ENCODE measurements at regions not wholly inside any gene's neighbourhood (a gene's known extent, or its start where the extent isn't known, plus 50 kb on each side); places are given as distances from the start of the nearest gene placed in this dataset.
"Not testable (repeated sequence)": the region's sequence is repeated elsewhere in the genome, so short reads cannot be mapped to it uniquely, and the experiment has no call there.

DNA sequence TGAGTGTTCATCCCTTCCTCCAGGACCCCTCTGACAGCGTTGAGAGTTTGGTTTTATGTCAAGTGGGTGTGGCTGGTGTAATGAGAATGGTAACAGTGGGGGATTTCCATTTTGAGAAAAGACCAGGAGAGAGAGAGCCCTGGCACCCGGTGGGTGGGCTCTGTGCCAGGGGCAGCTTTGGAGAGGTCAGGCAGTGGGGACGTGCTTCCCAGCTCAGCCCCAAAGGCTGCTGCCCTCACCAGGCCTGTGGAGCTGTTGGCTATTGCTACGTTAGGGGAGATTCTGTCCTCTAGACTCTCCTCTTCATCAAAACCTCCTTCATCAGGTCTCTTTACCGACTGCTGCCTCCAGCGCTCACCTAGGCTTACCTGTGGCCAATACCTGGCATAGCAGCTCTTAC lies 176.3 kb downstream of the PTPRU start:
- H3K4me3 Mint-ChIP-seq: no peak overlapping the region
- no peak overlapping the region for H3K27ac Mint-ChIP-seq
- intact Hi-C loops (cut with micrococcal nuclease): no loop called here
- no peaks in the 10 kb centered on the region for H3K9me3 Mint-ChIP-seq
- H3K4me1 Mint-ChIP-seq (ENCODE audit: low read depth): no peaks in the 10 kb centered on the region
- H3K27me3 Mint-ChIP-seq: peaks cover 9% of the 10 kb centered on the region
- H3K36me3 Mint-ChIP-seq (ENCODE audit: low read depth): no peaks in the 10 kb centered on the region

GRCh38 chr1:29410476-29410875 lies 174.2 kb downstream of the PTPRU start:
- Mint-ChIP-seq H3K36me3 (ENCODE audit: low read depth) (no peaks in the 10 kb centered on the region), H3K9me3 (no peaks in the 10 kb centered on the region), H3K27ac (no peak overlapping the region), H3K4me1 (ENCODE audit: low read depth) (no peaks in the 10 kb centered on the region), H3K27me3 (peaks cover 9% of the 10 kb centered on the region), H3K4me3 (no peak overlapping the region)
- intact Hi-C loops (cut with micrococcal nuclease): no loop called here

- H3K36me3 Mint-ChIP-seq (ENCODE audit: low read depth): no peaks in the 10 kb centered on the region
- intact Hi-C loops (cut with micrococcal nuclease): no loop called here
- peaks cover 11% of the 10 kb centered on the region for H3K27me3 Mint-ChIP-seq
- no peaks in the 10 kb centered on the region for H3K9me3 Mint-ChIP-seq
- H3K4me1 Mint-ChIP-seq (ENCODE audit: low read depth): no peaks in the 10 kb centered on the region
- no peak overlapping the region for H3K27ac Mint-ChIP-seq
- no peak overlapping the region for H3K4me3 Mint-ChIP-seq
Observed at GRCh38 chr1:29409616-29410015, 173.3 kb downstream of the PTPRU start.

GRCh38 chr1:29408831-29409605 lies 172.7 kb downstream of the PTPRU start:
- Mint-ChIP-seq H3K36me3 (ENCODE audit: low read depth) (no peaks in the 10 kb centered on the region), H3K4me3 (no peak overlapping the region), H3K27ac (no peak overlapping the region), H3K9me3 (no peaks in the 10 kb centered on the region), H3K27me3 (peaks cover 9% of the 10 kb centered on the region), H3K4me1 (ENCODE audit: low read depth) (no peaks in the 10 kb centered on the region)
- intact Hi-C loops (cut with micrococcal nuclease): no loop called here

- H3K27ac Mint-ChIP-seq: no peak overlapping the region
- intact Hi-C loops (cut with micrococcal nuclease): no loop called here
- H3K9me3 Mint-ChIP-seq: no peaks in the 10 kb centered on the region
- H3K27me3 Mint-ChIP-seq: peaks cover 15% of the 10 kb centered on the region
- H3K4me3 Mint-ChIP-seq: no peak overlapping the region
- no peaks in the 10 kb centered on the region for H3K36me3 Mint-ChIP-seq (ENCODE audit: low read depth)
- H3K4me1 Mint-ChIP-seq (ENCODE audit: low read depth): no peaks in the 10 kb centered on the region
Observed at GRCh38 chr1:29406814-29407213, 170.5 kb downstream of the PTPRU start.

DNA sequence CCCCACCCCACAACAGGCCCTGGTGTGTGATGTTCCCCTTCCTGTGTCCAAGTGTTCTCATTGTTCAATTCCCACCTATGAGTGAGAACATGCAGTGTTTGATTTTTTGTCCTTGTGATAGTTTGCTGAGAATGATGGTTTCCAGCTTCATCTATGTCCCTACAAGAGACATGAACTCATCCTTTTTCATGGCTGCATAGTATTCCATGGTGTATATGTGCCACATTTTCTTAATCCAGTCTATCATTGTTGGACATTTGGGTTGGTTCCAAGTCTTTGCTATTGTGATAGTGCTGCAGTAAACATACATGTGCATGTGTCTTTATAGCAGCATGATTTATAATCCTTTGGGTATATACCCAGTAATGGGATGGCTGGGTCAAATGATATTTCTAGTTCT lies 163.9 kb downstream of the PTPRU start:
- H3K9me3 Mint-ChIP-seq; H3K4me3 Mint-ChIP-seq; H3K27me3 Mint-ChIP-seq; intact Hi-C loops (cut with micrococcal nuclease); H3K27ac Mint-ChIP-seq; H3K4me1 Mint-ChIP-seq (ENCODE audit: low read depth); H3K36me3 Mint-ChIP-seq (ENCODE audit: low read depth): not testable (repeated sequence)

DNA sequence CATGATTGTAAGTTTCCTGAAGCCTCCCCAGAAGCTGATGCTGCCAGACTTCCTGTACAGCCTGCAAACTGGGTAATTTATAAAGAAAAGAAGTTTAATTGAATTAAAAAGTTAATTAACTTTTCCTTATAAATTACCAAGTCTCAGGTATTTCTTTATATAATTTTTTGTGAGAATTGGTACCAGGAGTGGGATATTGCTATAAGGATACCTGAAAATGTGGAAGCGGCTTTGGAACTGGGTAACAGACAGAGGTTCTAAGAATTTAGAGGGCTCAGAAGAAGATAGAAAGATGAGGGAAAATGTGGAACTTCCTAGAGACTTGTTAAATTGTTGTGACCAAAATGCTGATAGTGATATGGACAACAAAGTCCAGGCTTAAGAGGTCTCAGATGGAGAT lies 163.1 kb downstream of the PTPRU start:
- Mint-ChIP-seq H3K36me3 (ENCODE audit: low read depth) (no peaks in the 10 kb centered on the region), H3K9me3 (peaks cover 9% of the 10 kb centered on the region), H3K4me3 (no peak overlapping the region), H3K4me1 (ENCODE audit: low read depth) (no peaks in the 10 kb centered on the region), H3K27me3 (peaks cover 6% of the 10 kb centered on the region), H3K27ac (no peak overlapping the region)
- intact Hi-C loops (cut with micrococcal nuclease): no loop called here

DNA sequence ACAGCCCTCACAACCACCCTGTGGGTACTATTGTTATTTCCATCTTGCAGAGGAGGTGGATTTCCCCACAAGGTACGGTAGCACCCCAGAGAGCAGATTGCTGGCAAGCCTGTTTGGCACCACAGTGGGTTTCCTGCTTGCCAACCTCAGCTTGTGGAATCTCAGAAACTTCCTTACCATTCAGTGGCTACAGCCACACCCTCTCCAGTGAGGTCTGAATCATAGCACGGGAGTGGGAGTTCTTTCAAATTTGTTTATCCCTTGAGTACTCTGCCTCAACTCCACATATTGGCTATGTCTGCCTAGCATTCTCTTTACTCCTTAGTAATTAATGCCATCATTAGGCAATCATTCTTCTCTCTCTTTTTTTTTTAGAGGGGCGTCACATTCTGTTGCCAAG lies 162.1 kb downstream of the PTPRU start:
- Mint-ChIP-seq H3K27ac (no peak overlapping the region), H3K9me3 (peaks cover 9% of the 10 kb centered on the region), H3K27me3 (peaks cover 4% of the 10 kb centered on the region), H3K4me3 (no peak overlapping the region), H3K36me3 (ENCODE audit: low read depth) (no peaks in the 10 kb centered on the region), H3K4me1 (ENCODE audit: low read depth) (no peaks in the 10 kb centered on the region)
- intact Hi-C loops (cut with micrococcal nuclease): no loop called here

GRCh38 chr1:29397981-29398380 lies 161.7 kb downstream of the PTPRU start:
- peaks cover 9% of the 10 kb centered on the region for H3K9me3 Mint-ChIP-seq
- H3K27ac Mint-ChIP-seq: no peak overlapping the region
- H3K27me3 Mint-ChIP-seq: peaks cover 4% of the 10 kb centered on the region
- H3K4me1 Mint-ChIP-seq (ENCODE audit: low read depth): no peaks in the 10 kb centered on the region
- intact Hi-C loops (cut with micrococcal nuclease): no loop called here
- no peaks in the 10 kb centered on the region for H3K36me3 Mint-ChIP-seq (ENCODE audit: low read depth)
- H3K4me3 Mint-ChIP-seq: no peak overlapping the region

DNA sequence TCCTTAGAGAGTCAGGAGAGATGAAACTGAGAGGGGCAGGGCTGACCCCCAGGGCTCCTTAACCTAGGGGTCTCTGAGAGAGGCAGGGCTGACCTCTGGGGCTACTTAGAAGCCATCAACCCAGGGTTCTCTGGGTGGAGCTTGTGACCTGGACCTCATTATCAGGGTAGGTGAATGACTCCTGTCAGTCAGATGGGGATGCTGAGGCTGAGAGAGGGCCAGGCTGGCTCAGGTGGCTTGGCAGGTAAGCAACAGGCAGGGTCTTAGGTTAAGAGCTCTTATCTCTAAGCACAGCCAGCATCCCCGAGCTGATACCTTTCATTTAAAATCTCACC lies 160.9 kb downstream of the PTPRU start:
- H3K27me3 Mint-ChIP-seq: peaks cover 1% of the 10 kb centered on the region
- no peak overlapping the region for H3K4me3 Mint-ChIP-seq
- H3K36me3 Mint-ChIP-seq (ENCODE audit: low read depth): no peaks in the 10 kb centered on the region
- no peaks in the 10 kb centered on the region for H3K4me1 Mint-ChIP-seq (ENCODE audit: low read depth)
- intact Hi-C loops (cut with micrococcal nuclease): no loop called here
- peaks cover 9% of the 10 kb centered on the region for H3K9me3 Mint-ChIP-seq
- no peak overlapping the region for H3K27ac Mint-ChIP-seq

DNA sequence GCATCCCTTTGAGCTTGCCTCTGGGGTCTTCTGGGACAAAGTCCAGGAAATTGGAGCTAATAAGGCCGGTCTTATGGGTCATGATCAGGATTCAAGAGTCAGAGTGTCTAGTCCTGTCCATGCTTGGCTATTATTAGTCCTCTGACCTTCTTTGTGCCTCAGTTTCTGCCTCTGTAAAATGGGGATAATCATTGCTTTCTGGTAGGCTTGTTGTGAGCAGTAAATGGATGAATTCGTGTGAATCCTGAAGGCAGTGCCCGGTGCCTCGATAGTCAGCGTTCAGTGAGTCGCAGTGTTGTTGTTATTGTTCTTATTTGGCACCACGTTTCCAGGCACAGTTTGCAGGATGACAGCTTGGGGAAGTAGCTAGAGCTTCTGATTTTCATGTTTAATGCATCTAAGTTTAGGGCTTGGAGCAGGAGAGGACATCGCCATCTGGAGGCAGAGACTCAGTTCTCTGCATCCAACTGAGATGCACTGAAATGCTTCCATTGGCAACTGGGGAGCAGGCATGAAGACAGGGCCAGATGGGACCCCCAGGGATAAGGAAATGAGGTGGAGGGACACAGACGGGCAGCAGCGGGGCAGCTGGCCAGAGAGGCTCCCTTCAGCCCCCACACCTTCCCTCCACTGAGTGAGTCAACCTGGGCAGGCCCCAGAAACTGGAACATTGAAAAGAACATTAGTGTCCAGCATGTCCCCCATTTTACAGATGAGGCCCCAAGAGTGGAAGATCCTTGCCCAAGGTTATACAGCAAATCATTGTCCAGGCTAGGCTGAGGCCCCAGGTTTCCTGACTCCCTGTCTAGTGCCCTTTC lies 160.3 kb downstream of the PTPRU start:
- Mint-ChIP-seq H3K4me3 (no peak overlapping the region), H3K4me1 (ENCODE audit: low read depth) (no peaks in the 10 kb centered on the region), H3K36me3 (ENCODE audit: low read depth) (no peaks in the 10 kb centered on the region), H3K27ac (no peak overlapping the region), H3K27me3 (peaks cover 1% of the 10 kb centered on the region), H3K9me3 (peaks cover 9% of the 10 kb centered on the region)
- intact Hi-C loops (cut with micrococcal nuclease): no loop called here

- no peak overlapping the region for H3K4me3 Mint-ChIP-seq
- H3K36me3 Mint-ChIP-seq (ENCODE audit: low read depth): no peaks in the 10 kb centered on the region
- intact Hi-C loops (cut with micrococcal nuclease): no loop called here
- H3K27ac Mint-ChIP-seq: no peak overlapping the region
- H3K27me3 Mint-ChIP-seq: peaks cover 1% of the 10 kb centered on the region
- H3K9me3 Mint-ChIP-seq: peaks cover 9% of the 10 kb centered on the region
- H3K4me1 Mint-ChIP-seq (ENCODE audit: low read depth): no peaks in the 10 kb centered on the region
Observed at GRCh38 chr1:29395736-29396437, 159.6 kb downstream of the PTPRU start.

GRCh38 chr1:29394521-29395225 lies 158.4 kb downstream of the PTPRU start:
- intact Hi-C loops (cut with micrococcal nuclease): no loop called here
- Mint-ChIP-seq H3K27ac (no peak overlapping the region), H3K4me1 (ENCODE audit: low read depth) (no peaks in the 10 kb centered on the region), H3K27me3 (peaks cover 3% of the 10 kb centered on the region), H3K36me3 (ENCODE audit: low read depth) (no peaks in the 10 kb centered on the region), H3K9me3 (peaks cover 6% of the 10 kb centered on the region), H3K4me3 (no peak overlapping the region)

DNA sequence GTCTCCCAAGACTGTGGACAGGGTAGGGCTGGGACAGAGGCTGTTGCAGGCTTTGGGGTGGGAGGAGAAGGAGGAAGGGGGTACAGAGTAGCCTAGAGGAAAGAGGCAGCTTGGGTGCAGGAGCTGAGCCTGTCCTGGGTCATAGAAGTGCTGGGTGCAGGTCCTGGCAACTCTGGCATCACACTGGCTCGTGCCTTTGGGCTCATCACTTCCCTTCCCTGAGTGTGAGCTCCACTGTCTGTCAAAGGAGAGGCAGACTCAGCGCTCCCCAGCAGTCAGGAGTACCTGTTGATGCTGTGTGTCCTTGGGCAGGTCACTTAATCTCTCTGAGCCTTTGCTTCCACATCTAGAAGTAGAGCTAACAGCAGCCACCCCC lies 157.1 kb downstream of the PTPRU start:
- no peaks in the 10 kb centered on the region for H3K36me3 Mint-ChIP-seq (ENCODE audit: low read depth)
- intact Hi-C loops (cut with micrococcal nuclease): no loop called here
- no peak overlapping the region for H3K27ac Mint-ChIP-seq
- H3K4me3 Mint-ChIP-seq: no peak overlapping the region
- no peaks in the 10 kb centered on the region for H3K4me1 Mint-ChIP-seq (ENCODE audit: low read depth)
- peaks cover 3% of the 10 kb centered on the region for H3K27me3 Mint-ChIP-seq
- no peaks in the 10 kb centered on the region for H3K9me3 Mint-ChIP-seq

Measured in dendritic cell treated with granulocyte-macrophage colony-stimulating factor and Interleukin-4, amounts not matched to agents 40 ng/mL and 50 ng/mL, for 4 days (primary cell).